ENCODE measurements at regions not wholly inside any gene's neighbourhood (a gene's known extent, or its start where the extent isn't known, plus 50 kb on each side); places are given as distances from the start of the nearest gene placed in this dataset.
A peak's percentile ranks its signal among the peaks of the same experiment; 100 is the strongest.

GRCh38 chr14:22428700-22429291 is 160.2 kb downstream of the DAD1 start:
- no CpG with 5 or more reads among the region's 7 CpGs for WGBS, 2 experiments (ENCODE audit: extremely low coverage in 2 of 2, insufficient read length in 1 of 2)
- H3K14ac ChIP-seq (replicated peaks; ENCODE audit: low read depth, low read length), result no peak overlapping the region
- no peaks in the 10 kb centered on the region for H3K36me3 ChIP-seq (ENCODE audit: control insufficient read depth, insufficient read depth, low read length)
- no peak overlapping the region for H2BK5ac ChIP-seq (ENCODE audit: low read depth, low read length, poor library complexity, severe bottlenecking)
- no peak overlapping the region for H2AK5ac ChIP-seq (ENCODE audit: low read depth, low read length)
- no peak overlapping the region for H4K91ac ChIP-seq (ENCODE audit: insufficient read depth, low read depth, low read length)
- H2BK15ac ChIP-seq (ENCODE audit: low read depth, low read length), result no peak overlapping the region
- H3K9me1 ChIP-seq (ENCODE audit: insufficient read depth, low read length), result no peaks in the 10 kb centered on the region
- H4K20me1 ChIP-seq (ENCODE audit: insufficient read depth, low read length), result no peaks in the 10 kb centered on the region
- no peak overlapping the region for H2AK9ac ChIP-seq (replicated peaks; ENCODE audit: low read depth, low read length, poor library complexity)
- H3K56ac ChIP-seq (ENCODE audit: extremely low read depth, insufficient read depth, low read length), result no peak overlapping the region
- no peak overlapping the region for H4K5ac ChIP-seq (ENCODE audit: low read depth, low read length)
- H3K18ac ChIP-seq (ENCODE audit: low read depth, low read length), result no peak overlapping the region
- TF ChIP-seq USF2 (IDR thresholded peaks at IDR 0.05; ENCODE audit: low read depth, low read length) (peak; percentile 69), CEBPB (IDR thresholded peaks at IDR 0.05; ENCODE audit: low read depth, low read length) (no peak)
- no peak overlapping the region for H3K4ac ChIP-seq (ENCODE audit: low read depth, low read length)
- peaks cover 9% of the 10 kb centered on the region for H3K4me1 ChIP-seq (ENCODE audit: control insufficient read depth, insufficient read depth, low read length)
- intact Hi-C loops (cut with micrococcal nuclease), result no loop called here
- no TSS peak for BruUV-seq (replicated peaks)
- H3K79me1 ChIP-seq (ENCODE audit: low read depth in 1 of 2, low read length in 2 of 2), result no peaks in the 10 kb centered on the region
- dilution Hi-C loops (cut with HindIII; ENCODE audit: low sequenced_read_pairs, unreplicated experiment), result no loop called here
- DNase-seq (peak; percentile 22), ATAC-seq (ENCODE audit: low read depth) (no peak)
- POLR2A ChIA-PET (ENCODE audit: unreplicated experiment), result no interaction called here
- no peaks in the 10 kb centered on the region for H3K9me3 ChIP-seq (ENCODE audit: control insufficient read depth, insufficient read depth, low read length)
- no peak overlapping the region for H4K8ac ChIP-seq (ENCODE audit: low read depth in 2 of 2, low read length in 2 of 2)
- no peak overlapping the region for H3K4me2 ChIP-seq (ENCODE audit: low read depth, low read length)
- no peak overlapping the region for H3K4me3 ChIP-seq (ENCODE audit: insufficient read depth, low read depth, low read length)
- H2BK20ac ChIP-seq (ENCODE audit: low read depth, low read length), result no peak overlapping the region
- H2BK120ac ChIP-seq (ENCODE audit: low read depth, low read length), result no peak overlapping the region
- in situ Hi-C loops (cut with MboI; ENCODE audit: low sequenced_read_pairs), result no loop called here
- no peak overlapping the region for H3K9ac ChIP-seq (ENCODE audit: low read depth, low read length)
- peaks cover 52% of the 10 kb centered on the region for H3K27me3 ChIP-seq (ENCODE audit: control insufficient read depth, insufficient read depth, low read length)
- H2AFZ ChIP-seq (replicated peaks; ENCODE audit: low read length, poor library complexity), result no peak overlapping the region
- H3K23ac ChIP-seq (ENCODE audit: low read depth, low read length), result no peak overlapping the region
- no peak overlapping the region for H3K27ac ChIP-seq (ENCODE audit: insufficient read depth, low read length)
- CTCF ChIA-PET, result no interaction called here

All from IMR-90 (cell line).